Heart left ventricle (tissue), 16 donors: ENCODE measurements at regions not wholly inside any gene's neighbourhood (a gene's known extent, or its start where the extent isn't known, plus 50 kb on each side); places are given as distances from the start of the nearest gene placed in this dataset.

ENCODE experiments used
- ATAC-seq, 4 donors: fragments of 200-7000 bp; cut with Tn5 transposase; one replicate each; pipeline ENCODE4 v1.9.1; 2020 to 2022; ENCODE audit warnings: moderate library complexity in 4 of 4, mild to moderate bottlenecking in 3 of 4, moderate number of reproducible peaks in 1 of 4
- DNase-seq, 5 donors: peaks; one replicate each; pipeline ENCODE4 v3.0.0-alpha.2; 2020
- H3K27ac ChIP-seq, 12 donors: fragments of 200-600 bp; sonication (generic) in 4 of 12; one replicate each; pipeline versions ENCODE4 v1.5.0 to v1.8.0; 2016 to 2022; ENCODE audit warnings: mild to moderate bottlenecking in 2 of 12
- H3K27me3 ChIP-seq, 9 donors: fragments of 200-600 bp; sonication (generic) in 2 of 9; one replicate each; pipeline versions ENCODE4 v1.5.1 to v1.8.0; 2016 to 2022; ENCODE audit warnings: mild to moderate bottlenecking in 3 of 9
- H3K36me3 ChIP-seq, 9 donors: fragments of 200-600 bp; sonication (generic) in 2 of 9; one replicate each; pipeline versions ENCODE4 v1.5.0 to v1.8.0; 2018 to 2022; ENCODE audit warnings: mild to moderate bottlenecking in 2 of 9
- H3K4me1 ChIP-seq, 12 donors: fragments of 200-600 bp; sonication (generic) in 4 of 12; one replicate each; pipeline versions ENCODE4 v1.5.0 to v1.8.0; 2016 to 2022; ENCODE audit warnings: mild to moderate bottlenecking in 3 of 12
- H3K4me3 ChIP-seq, 12 donors: fragments of 200-600 bp; sonication (generic) in 4 of 12; one replicate each; pipeline versions ENCODE4 v1.5.0 to v1.8.0; 2017 to 2022; ENCODE audit warnings: mild to moderate bottlenecking in 9 of 12, moderate library complexity in 4 of 12
- H3K9me3 ChIP-seq, 12 donors: fragments of 200-600 bp; sonication (generic) in 4 of 12; one replicate each; pipeline versions ENCODE4 v1.5.0 to v1.8.0; 2016 to 2022; ENCODE audit warnings: mild to moderate bottlenecking in 1 of 12
- CTCF ChIP-seq, 12 donors: fragments of 200-600 bp; sonication (generic) in 4 of 12; IDR thresholded peaks; one replicate each; pipeline versions ENCODE4 v1.5.0 to v1.8.0; 2018 to 2022; ENCODE audit warnings: antibody characterized with exemption in 12 of 12, mild to moderate bottlenecking in 5 of 12
- POLR2A ChIP-seq, 2 donors: fragments of 450-650 bp; IDR thresholded peaks; one replicate each; pipeline ENCODE4 v1.6.1; 2017; ENCODE audit warnings: antibody characterized with exemption in 2 of 2, mild to moderate bottlenecking in 2 of 2, moderate library complexity in 2 of 2
- WGBS, 4 donors: extraction: QIAGEN DNeasy Blood & Tissue Kit in 2 of 4; methylation state at CpG; one replicate each; pipeline versions ENCODE4 v1.1.5 to v1.1.7; 2013 to 2018; 5-methylcytosine and 5-hydroxymethylcytosine counted together
- intact Hi-C, 10 donors: fragments of 100-400 bp; cut with DNase I; formaldehyde crosslinking; loops; one replicate each; pipeline versions ENCODE4 v1.11.1 to v1.14.2; 2022
- donor health status: ischemic (EF 13 %, LVEDD 7.1; RV severe dilation, severe dysfunction).
- donor health status: healthy with polysubstance abuse.
- donor health status: DM: no; HTN: yes; CAD: no.
- donor health status: DM: no; HTN: no; CAD: no.
- donor health status: ischemic (EF 25% LVEDD 6.9; RV normal size, moderate dysfunction).
- donor health status: ischemic (EF 25% LVEDD 5.7; RV mildly dilated, moderate dysfunction).
- donor health status: healthy.
- donor health status: DM: yes; HTN: yes; CAD: no.
- donor health status: ischemic (EF 35%, LVEDD 5.7; RV mildly dilated, moderate dysfunction).
- donor health status: nonischemic (EF 11% LVEDD 7.7; RV severe dilation, severe dysfunction).
- donor health status: DM: yes; HTN: yes; CAD: no.
- donor health status: PGD.
- donor health status: ischemic (EF 29% LVEDD 5.4; RV normal size, mild dysfunction).
- donor health status: nonischemic (EF 23%, LVEDD 6.1; RV moderate dilation, normal function).

- TF ChIP-seq CTCF (IDR thresholded peaks at IDR 0.05) (no peak), POLR2A (IDR thresholded peaks at IDR 0.05) (no peak)
- WGBS, 4 donors: 50 to 63% (median 55%) methylated on average over 3 of the region's 3 CpGs
- no peak for DNase-seq
- H3K27ac ChIP-seq: no peak overlapping the region
- ATAC-seq: no peak
- intact Hi-C loops: no loop called here
- no peaks in the 10 kb centered on the region for H3K4me1 ChIP-seq
- no peaks in the 10 kb centered on the region for H3K27me3 ChIP-seq
- peaks cover 0 to 14% (median 0%) of the 10 kb centered on the region in 12 donors for H3K9me3 ChIP-seq
- no peaks in the 10 kb centered on the region for H3K36me3 ChIP-seq
- no peak overlapping the region for H3K4me3 ChIP-seq
Measured at GRCh38 chr14:86022031-86022629, 492.2 kb downstream of the FLRT2 start.

- no peak for ATAC-seq
- DNase-seq: no peak
- H3K4me1 ChIP-seq: no peaks in the 10 kb centered on the region
- TF ChIP-seq CTCF (IDR thresholded peaks at IDR 0.05): no peak
- TF ChIP-seq POLR2A (IDR thresholded peaks at IDR 0.05): no peak
- H3K4me3 ChIP-seq: no peak overlapping the region
- intact Hi-C loops: no loop called here
- no peaks in the 10 kb centered on the region for H3K36me3 ChIP-seq
- no peak overlapping the region for H3K27ac ChIP-seq
- H3K27me3 ChIP-seq: no peaks in the 10 kb centered on the region
- H3K9me3 ChIP-seq: peaks cover 0 to 22% (median 0%) of the 10 kb centered on the region in 12 donors
Measured at GRCh38 chr14:86020841-86021240, 490.9 kb downstream of the FLRT2 start.

- H3K4me3 ChIP-seq: no peak overlapping the region
Measured at GRCh38 chr14:86015941-86016340, 486.0 kb downstream of the FLRT2 start.

GRCh38 chr14:86015511-86015910, 485.6 kb downstream of the FLRT2 start:
- no peak overlapping the region for H3K27ac ChIP-seq
- intact Hi-C loops: no loop called here
- DNase-seq: no peak

More at GRCh38 chr14:86015941-86016340, 486.0 kb downstream of the FLRT2 start:
- no peak for TF ChIP-seq POLR2A (IDR thresholded peaks at IDR 0.05)
- TF ChIP-seq CTCF (IDR thresholded peaks at IDR 0.05): no peak
- Histone ChIP-seq H3K9me3 (peaks cover 0 to 12% (median 0%) of the 10 kb centered on the region in 12 donors), H3K27ac (no peak overlapping the region), H3K4me1 (no peaks in the 10 kb centered on the region), H3K27me3 (no peaks in the 10 kb centered on the region), H3K36me3 (no peaks in the 10 kb centered on the region)
- 42 to 47% (median 45%) methylated on average over 1 of the region's 1 CpG for WGBS, 4 donors
- intact Hi-C loops: no loop called here
- ATAC-seq (no peak), DNase-seq (no peak)

More at GRCh38 chr14:86015511-86015910, 485.6 kb downstream of the FLRT2 start:
- no peaks in the 10 kb centered on the region for H3K27me3 ChIP-seq
- WGBS, 4 donors: 38 to 64% (median 46%) methylated on average over 1 of the region's 1 CpG
- H3K4me3 ChIP-seq: no peak overlapping the region
- TF ChIP-seq CTCF (IDR thresholded peaks at IDR 0.05): no peak
- TF ChIP-seq POLR2A (IDR thresholded peaks at IDR 0.05): no peak
- no peak for ATAC-seq
- H3K4me1 ChIP-seq: no peaks in the 10 kb centered on the region
- no peaks in the 10 kb centered on the region for H3K36me3 ChIP-seq
- peaks cover 0 to 12% (median 0%) of the 10 kb centered on the region in 12 donors for H3K9me3 ChIP-seq
